Urinary bladder (tissue), 3 donors: ENCODE measurements at regions not wholly inside any gene's neighbourhood (a gene's known extent, or its start where the extent isn't known, plus 50 kb on each side); places are given as distances from the start of the nearest gene placed in this dataset.

Experiments used
- DNase-seq: peaks from one replicate; pipeline ENCODE4 v3.0.0-alpha.2; 2015; ENCODE audit errors: extremely low spot score
- H3K27ac ChIP-seq: one replicate; pipeline ENCODE4 v1.5.1; 2013; ENCODE audit warnings: low read depth, mild to moderate bottlenecking, moderate library complexity
- H3K36me3 ChIP-seq: one replicate; pipeline ENCODE4 v1.6.1; 2013; ENCODE audit warnings: mild to moderate bottlenecking, moderate library complexity; ENCODE audit not compliant: insufficient read depth
- H3K4me1 ChIP-seq: one replicate; pipeline ENCODE4 v1.6.1; 2013; ENCODE audit warnings: mild to moderate bottlenecking, moderate library complexity; ENCODE audit not compliant: insufficient read depth
- H3K4me3 ChIP-seq: one replicate; pipeline ENCODE4 v1.5.1; 2013; ENCODE audit warnings: low read depth, low read length
- WGBS: extraction: QIAGEN DNeasy Blood & Tissue Kit; methylation state at CpG from one replicate; pipeline ENCODE4 v1.1.7; 2013; 5-methylcytosine and 5-hydroxymethylcytosine counted together
- donor health status: healthy with polysubstance abuse.
- donor health status: healthy.

DNA sequence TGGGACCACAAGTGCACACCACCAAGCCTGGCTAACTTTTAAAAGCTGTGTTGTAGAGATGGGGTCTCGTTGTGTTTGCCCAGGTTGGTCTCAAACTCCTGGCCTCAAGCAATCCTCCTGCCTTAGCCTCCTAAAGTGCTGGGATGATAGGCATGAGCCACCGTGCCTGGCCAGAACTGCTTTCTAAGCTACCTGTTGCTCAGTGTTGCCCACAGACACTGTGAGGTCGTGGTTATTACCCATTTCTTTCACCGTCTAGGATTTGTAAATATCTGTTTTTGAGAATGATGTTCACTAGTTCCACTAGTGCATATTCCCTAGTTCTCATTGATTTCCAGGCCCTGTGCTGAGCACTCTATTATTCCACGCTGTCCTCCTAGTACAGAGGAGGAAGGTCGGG, 51.4 kb upstream of the FAM89A start:
- H3K4me1 ChIP-seq = no peaks in the 10 kb centered on the region
- H3K27ac ChIP-seq = no peak overlapping the region
- no peaks in the 10 kb centered on the region for H3K36me3 ChIP-seq
- 91% methylated on average over 6 of the region's 6 CpGs for WGBS
- H3K4me3 ChIP-seq = no peak overlapping the region
- no peak for DNase-seq
